Spleen (tissue), 7 donors: ENCODE measurements at regions not wholly inside any gene's neighbourhood (a gene's known extent, or its start where the extent isn't known, plus 50 kb on each side); places are given as distances from the start of the nearest gene placed in this dataset.

Experiments used
- POLR2A ChIP-seq, 3 donors: fragments of 450-650 bp; IDR thresholded peaks; one replicate each; pipeline ENCODE4 v1.5.1; 2017; ENCODE audit warnings: antibody characterized with exemption in 3 of 3, mild to moderate bottlenecking in 1 of 3
- POLR2AphosphoS5 ChIP-seq, 3 donors: sonication (generic); formaldehyde crosslinking; IDR thresholded peaks; one replicate each; pipeline ENCODE4 v1.5.1; 2017; ENCODE audit warnings: antibody characterized with exemption in 3 of 3
- TF ChIP-seq, protein P1 (sequence below), 11 experiments: fragments of 200-600 bp in 7 of 11; fragments of 450-650 bp in 4 of 11; sonication (generic) in 4 of 11; IDR thresholded peaks in 8 of 11; conservative IDR thresholded peaks in 3 of 11; 1 replicate in 7 of 11; 2 replicates in 4 of 11; pipeline versions ENCODE4 v1.4.0 to v1.8.0; 2016 to 2021; ENCODE audit warnings: antibody characterized with exemption in 11 of 11, inconsistent platforms in 4 of 11, mild to moderate bottlenecking in 1 of 11
- donor health status: DM: no; HTN: no; CAD: no; lungs with moderate emphysema.
- donor health status: DM: no; HTN: no; CAD: no.
- donor health status: DM: no; HTN: no; CAD: no.

DNA sequence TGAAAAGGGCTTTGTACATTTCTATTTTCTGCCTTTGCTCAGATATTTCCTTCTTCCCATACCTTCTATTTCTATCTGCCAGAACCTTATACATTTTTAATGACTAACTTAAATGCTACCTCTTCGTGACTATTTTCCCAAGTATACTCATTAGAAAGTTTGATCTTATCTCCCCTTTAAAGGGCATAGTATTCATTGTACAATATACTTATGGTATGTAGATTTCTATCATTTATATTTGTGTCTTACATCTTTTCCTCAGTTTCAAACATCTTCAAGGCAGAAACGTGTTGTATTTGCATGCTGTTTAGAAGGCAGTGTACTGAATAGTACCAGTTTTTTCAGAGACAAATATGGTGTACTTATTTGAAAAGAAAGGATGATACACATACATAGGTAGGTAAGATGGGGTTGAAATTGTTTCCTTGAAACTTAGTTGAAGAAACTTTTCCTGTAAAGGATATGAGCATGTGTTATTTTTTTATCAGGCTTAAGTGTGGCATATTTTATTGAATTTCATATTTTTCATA, 518.1 kb upstream of the NUDT12 start:
- TF ChIP-seq POLR2AphosphoS5 (IDR thresholded peaks at IDR 0.05) (no peak), POLR2A (IDR thresholded peaks at IDR 0.05) (no peak)
- TF ChIP-seq, protein P1, sequence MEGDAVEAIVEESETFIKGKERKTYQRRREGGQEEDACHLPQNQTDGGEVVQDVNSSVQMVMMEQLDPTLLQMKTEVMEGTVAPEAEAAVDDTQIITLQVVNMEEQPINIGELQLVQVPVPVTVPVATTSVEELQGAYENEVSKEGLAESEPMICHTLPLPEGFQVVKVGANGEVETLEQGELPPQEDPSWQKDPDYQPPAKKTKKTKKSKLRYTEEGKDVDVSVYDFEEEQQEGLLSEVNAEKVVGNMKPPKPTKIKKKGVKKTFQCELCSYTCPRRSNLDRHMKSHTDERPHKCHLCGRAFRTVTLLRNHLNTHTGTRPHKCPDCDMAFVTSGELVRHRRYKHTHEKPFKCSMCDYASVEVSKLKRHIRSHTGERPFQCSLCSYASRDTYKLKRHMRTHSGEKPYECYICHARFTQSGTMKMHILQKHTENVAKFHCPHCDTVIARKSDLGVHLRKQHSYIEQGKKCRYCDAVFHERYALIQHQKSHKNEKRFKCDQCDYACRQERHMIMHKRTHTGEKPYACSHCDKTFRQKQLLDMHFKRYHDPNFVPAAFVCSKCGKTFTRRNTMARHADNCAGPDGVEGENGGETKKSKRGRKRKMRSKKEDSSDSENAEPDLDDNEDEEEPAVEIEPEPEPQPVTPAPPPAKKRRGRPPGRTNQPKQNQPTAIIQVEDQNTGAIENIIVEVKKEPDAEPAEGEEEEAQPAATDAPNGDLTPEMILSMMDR (IDR thresholded peaks at IDR 0.05 in 8 of 11, conservative IDR thresholded peaks at IDR 0.05 in 3 of 11), result no peak
